Esophagus muscularis mucosa (tissue), 4 donors: ENCODE measurements at regions not wholly inside any gene's neighbourhood (a gene's known extent, or its start where the extent isn't known, plus 50 kb on each side); places are given as distances from the start of the nearest gene placed in this dataset.
A peak's percentile ranks its signal among the peaks of the same experiment; 100 is the strongest.

Source experiments
- DNase-seq: peaks from one replicate; pipeline ENCODE4 v3.0.0-alpha.2; 2017; ENCODE audit errors: extremely low spot score
- H3K27ac ChIP-seq, 4 donors: fragments of 200-600 bp; sonication (generic); replicated peaks in 1 of 4; 1 replicate in 3 of 4; 2 replicates in 1 of 4; pipeline ENCODE4 v1.5.1; 2016 to 2019; ENCODE audit warnings: mild to moderate bottlenecking in 1 of 4
- H3K27me3 ChIP-seq, 4 donors: fragments of 200-600 bp; sonication (generic); one replicate each; pipeline versions ENCODE4 v1.5.1 to v1.6.0; 2016 to 2019
- H3K36me3 ChIP-seq, 4 donors: fragments of 200-600 bp; sonication (generic); one replicate each; pipeline ENCODE4 v1.5.1; 2016 to 2019
- H3K4me1 ChIP-seq, 4 donors: fragments of 200-600 bp; sonication (generic); one replicate each; pipeline ENCODE4 v1.5.1; 2016 to 2019
- H3K4me3 ChIP-seq, 4 donors: fragments of 200-600 bp; sonication (generic); 1 replicate in 2 of 4; 2 replicates in 2 of 4; pipeline ENCODE4 v1.5.1; 2016 to 2019; ENCODE audit warnings: mild to moderate bottlenecking in 4 of 4, moderate library complexity in 1 of 4
- H3K9me3 ChIP-seq, 4 donors: fragments of 200-600 bp; sonication (generic); 1 replicate in 3 of 4; 2 replicates in 1 of 4; pipeline ENCODE4 v1.5.1; 2016 to 2019
- EP300 ChIP-seq: sonication (generic); formaldehyde crosslinking; IDR thresholded peaks from one replicate; pipeline ENCODE4 v1.6.1; 2017; ENCODE audit warnings: antibody characterized with exemption
- POLR2A ChIP-seq: fragments of 450-650 bp; IDR thresholded peaks from one replicate; pipeline ENCODE4 v1.6.1; 2017; ENCODE audit warnings: antibody characterized with exemption, moderate library complexity, mild to moderate bottlenecking, low read depth
- POLR2AphosphoS5 ChIP-seq, 2 donors: sonication (generic); formaldehyde crosslinking; IDR thresholded peaks; one replicate each; pipeline ENCODE4 v1.6.1; 2017; ENCODE audit warnings: antibody characterized with exemption in 2 of 2
- WGBS: methylation state at CpG from one replicate; pipeline ENCODE4 v1.1.5; 2018; 5-methylcytosine and 5-hydroxymethylcytosine counted together
- intact Hi-C: fragments of 100-400 bp; cut with DNase I; formaldehyde crosslinking; loops from one replicate; pipeline ENCODE4 v1.15.1; 2023
- TF ChIP-seq, protein P1 (sequence below), 3 experiments: fragments of 200-600 bp in 2 of 3; fragments of 450-650 bp in 1 of 3; sonication (generic) in 2 of 3; IDR thresholded peaks; one replicate each; pipeline ENCODE4 v1.5.1; 2017 to 2019; ENCODE audit warnings: antibody characterized with exemption in 3 of 3, mild to moderate bottlenecking in 2 of 3, moderate library complexity in 1 of 3

DNA sequence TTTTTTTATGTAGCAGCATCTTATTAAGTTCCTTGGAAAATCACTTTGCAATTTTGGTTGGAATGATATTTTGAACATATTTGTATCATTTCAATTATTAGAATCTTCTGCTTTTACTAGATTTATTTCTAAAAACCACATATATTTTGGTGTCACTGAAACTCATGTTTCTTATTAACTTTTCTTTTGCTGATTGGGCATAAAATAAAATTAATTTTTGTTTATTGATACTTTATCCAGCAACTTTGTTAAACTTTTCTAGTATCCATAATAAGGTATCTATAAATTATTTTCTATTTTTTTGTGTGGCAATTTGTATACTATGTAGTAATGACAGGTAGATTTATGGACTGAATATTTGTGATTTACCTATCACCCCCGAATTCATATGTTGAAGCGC, 556.4 kb upstream of the ATXN8OS start:
- no peaks in the 10 kb centered on the region for H3K9me3 ChIP-seq
- no peak overlapping the region for H3K27ac ChIP-seq
- H3K27me3 ChIP-seq: no peaks in the 10 kb centered on the region
- no peak overlapping the region for H3K4me3 ChIP-seq
- 97% methylated on average over 2 of the region's 2 CpGs for WGBS
- intact Hi-C loops: no loop called here
- no peaks in the 10 kb centered on the region for H3K36me3 ChIP-seq
- no peaks in the 10 kb centered on the region for H3K4me1 ChIP-seq
- TF ChIP-seq, protein P1, sequence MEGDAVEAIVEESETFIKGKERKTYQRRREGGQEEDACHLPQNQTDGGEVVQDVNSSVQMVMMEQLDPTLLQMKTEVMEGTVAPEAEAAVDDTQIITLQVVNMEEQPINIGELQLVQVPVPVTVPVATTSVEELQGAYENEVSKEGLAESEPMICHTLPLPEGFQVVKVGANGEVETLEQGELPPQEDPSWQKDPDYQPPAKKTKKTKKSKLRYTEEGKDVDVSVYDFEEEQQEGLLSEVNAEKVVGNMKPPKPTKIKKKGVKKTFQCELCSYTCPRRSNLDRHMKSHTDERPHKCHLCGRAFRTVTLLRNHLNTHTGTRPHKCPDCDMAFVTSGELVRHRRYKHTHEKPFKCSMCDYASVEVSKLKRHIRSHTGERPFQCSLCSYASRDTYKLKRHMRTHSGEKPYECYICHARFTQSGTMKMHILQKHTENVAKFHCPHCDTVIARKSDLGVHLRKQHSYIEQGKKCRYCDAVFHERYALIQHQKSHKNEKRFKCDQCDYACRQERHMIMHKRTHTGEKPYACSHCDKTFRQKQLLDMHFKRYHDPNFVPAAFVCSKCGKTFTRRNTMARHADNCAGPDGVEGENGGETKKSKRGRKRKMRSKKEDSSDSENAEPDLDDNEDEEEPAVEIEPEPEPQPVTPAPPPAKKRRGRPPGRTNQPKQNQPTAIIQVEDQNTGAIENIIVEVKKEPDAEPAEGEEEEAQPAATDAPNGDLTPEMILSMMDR (IDR thresholded peaks at IDR 0.05): no peak
- no peak for TF ChIP-seq POLR2AphosphoS5 (IDR thresholded peaks at IDR 0.05)
- no peak for TF ChIP-seq POLR2A
- no peak for TF ChIP-seq EP300
- DNase-seq: no peak

DNA sequence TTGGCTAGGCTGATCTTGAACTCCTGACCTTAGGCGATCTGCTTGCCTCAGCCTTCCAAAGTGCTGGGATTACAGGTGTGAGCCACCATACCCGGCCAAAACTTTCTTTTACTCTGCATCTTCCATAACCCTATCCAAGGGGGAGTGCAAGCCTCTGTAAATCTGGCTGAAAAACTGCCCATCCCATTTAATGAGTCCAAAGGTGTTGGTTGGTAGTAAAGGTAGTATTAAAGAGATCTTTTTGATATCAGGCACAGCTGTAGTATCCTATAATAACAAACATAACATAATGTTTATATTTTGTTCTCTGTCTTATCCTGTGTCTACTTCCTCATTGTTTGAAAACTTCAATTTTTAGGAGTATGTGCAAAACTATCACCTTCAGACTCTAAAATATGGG, 559.8 kb upstream of the ATXN8OS start:
- WGBS: 83% methylated on average over 2 of the region's 2 CpGs
- Histone ChIP-seq H3K4me3 (no peak overlapping the region), H3K27ac (no peak overlapping the region), H3K9me3 (no peaks in the 10 kb centered on the region), H3K27me3 (no peaks in the 10 kb centered on the region), H3K36me3 (no peaks in the 10 kb centered on the region), H3K4me1 (no peaks in the 10 kb centered on the region)
- DNase-seq: no peak
- intact Hi-C loops: no loop called here
- TF ChIP-seq POLR2AphosphoS5 (IDR thresholded peaks at IDR 0.05) (no peak), EP300 (no peak), POLR2A (no peak)
- TF ChIP-seq, protein P1 (IDR thresholded peaks at IDR 0.05): no peak

DNA sequence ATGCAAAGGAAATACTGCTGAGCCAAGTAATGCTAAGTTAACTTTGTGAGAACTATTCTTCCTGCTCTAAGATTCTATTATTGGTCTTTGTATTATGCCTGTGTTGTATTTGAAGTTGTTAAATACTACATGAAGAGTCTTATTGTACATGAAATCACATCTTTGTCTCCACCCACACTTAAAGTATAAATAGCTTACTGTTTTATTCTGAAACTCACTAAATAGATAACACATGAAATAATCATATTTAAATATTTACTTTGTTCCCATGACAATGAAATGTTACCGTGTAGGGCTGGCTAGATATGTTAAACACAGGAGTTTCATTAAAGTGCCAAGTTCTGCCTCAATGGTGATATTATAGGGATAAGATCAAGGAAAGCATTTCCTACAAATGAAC, 562.1 kb upstream of the ATXN8OS start:
- Histone ChIP-seq H3K27ac (no peak overlapping the region), H3K27me3 (no peaks in the 10 kb centered on the region), H3K9me3 (no peaks in the 10 kb centered on the region), H3K36me3 (no peaks in the 10 kb centered on the region), H3K4me1 (no peaks in the 10 kb centered on the region), H3K4me3 (no peak overlapping the region)
- WGBS: 16% methylated on average over 1 of the region's 1 CpG
- no peak for TF ChIP-seq EP300
- no peak for TF ChIP-seq POLR2A
- no peak for TF ChIP-seq POLR2AphosphoS5 (IDR thresholded peaks at IDR 0.05)
- TF ChIP-seq, protein P1 (IDR thresholded peaks at IDR 0.05): no peak
- no peak for DNase-seq
- intact Hi-C loops: no loop called here

DNA sequence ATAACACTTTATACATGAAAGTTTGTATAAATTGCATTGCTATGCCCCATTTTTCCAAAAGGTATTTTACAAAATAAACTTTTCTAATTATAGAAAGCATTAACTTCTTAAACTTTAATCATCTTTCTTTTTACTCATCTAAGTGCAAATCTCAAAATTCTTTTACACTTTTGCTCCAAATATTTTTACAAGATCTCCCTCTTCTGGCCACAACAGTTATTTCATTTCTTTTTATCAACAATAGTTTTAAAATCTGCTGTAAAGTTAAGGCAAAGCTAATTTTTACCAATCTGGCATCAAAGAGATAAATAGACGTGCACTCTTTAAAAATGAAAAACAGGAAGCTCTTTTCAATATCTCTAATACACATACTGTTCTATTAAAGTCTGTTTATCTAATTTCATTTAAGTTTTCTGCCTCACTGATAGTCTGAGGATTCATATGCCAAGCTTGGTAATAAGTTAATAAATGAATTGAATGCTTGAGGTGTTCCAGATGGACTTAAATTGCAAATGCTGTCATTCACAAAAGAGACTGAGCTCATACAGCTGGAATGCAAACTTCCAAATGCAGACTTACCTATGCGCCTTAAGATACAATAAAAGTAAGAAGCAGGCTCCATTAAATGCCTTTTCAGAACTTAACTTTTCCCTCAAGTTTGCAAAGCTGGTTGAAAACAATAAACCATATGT, 583.0 kb upstream of the ATXN8OS start:
- H3K27ac ChIP-seq: no peak overlapping the region
- H3K4me1 ChIP-seq: no peaks in the 10 kb centered on the region
- intact Hi-C loops: no loop called here
- H3K36me3 ChIP-seq: no peaks in the 10 kb centered on the region
- no peaks in the 10 kb centered on the region for H3K27me3 ChIP-seq
- TF ChIP-seq POLR2A: no peak
- TF ChIP-seq, protein P1 (IDR thresholded peaks at IDR 0.05): peak in 1 of 3 experiments; percentile 5
- H3K4me3 ChIP-seq: no peak overlapping the region
- H3K9me3 ChIP-seq: no peaks in the 10 kb centered on the region
- 43% methylated on average over 2 of the region's 2 CpGs for WGBS
- no peak for DNase-seq

DNA sequence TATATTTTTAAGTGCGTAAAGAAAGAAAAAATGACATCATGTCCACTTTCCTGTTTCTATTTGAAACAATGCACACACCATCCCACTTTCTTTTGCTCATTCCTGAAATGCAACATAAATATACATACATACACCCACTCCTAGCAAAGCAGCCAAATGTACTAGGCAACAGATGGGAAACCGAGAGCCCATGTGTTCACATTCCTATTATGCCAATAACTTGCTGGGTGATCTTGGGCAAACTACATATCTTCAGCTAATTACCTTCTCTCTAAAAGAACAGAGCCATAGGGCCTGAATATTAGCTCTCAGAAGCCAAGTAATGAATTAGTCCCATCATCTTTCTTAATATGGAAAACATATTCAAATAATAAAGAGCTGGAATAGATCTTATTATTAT, 610.6 kb upstream of the ATXN8OS start:
- Histone ChIP-seq H3K27me3 (no peaks in the 10 kb centered on the region), H3K4me3 (no peak overlapping the region), H3K9me3 (no peaks in the 10 kb centered on the region), H3K4me1 (no peaks in the 10 kb centered on the region), H3K27ac (no peak overlapping the region), H3K36me3 (no peaks in the 10 kb centered on the region)
- 76% methylated on average over 2 of the region's 2 CpGs for WGBS
- DNase-seq: no peak
- intact Hi-C loops: no loop called here
- no peak for TF ChIP-seq EP300
- TF ChIP-seq POLR2AphosphoS5 (IDR thresholded peaks at IDR 0.05): no peak
